GM18511 (cell line): ENCODE measurements at regions not wholly inside any gene's neighbourhood (a gene's known extent, or its start where the extent isn't known, plus 50 kb on each side); places are given as distances from the start of the nearest gene placed in this dataset.
"Not testable (repeated sequence)": the region's sequence is repeated elsewhere in the genome, so short reads cannot be mapped to it uniquely, and the experiment has no call there.

ENCODE experiments used
- ATAC-seq: cut with Tn5 transposase; IDR thresholded peaks from one replicate; pipeline ENCODE4 v1.9.1; 2021; ENCODE audit warnings: mild to moderate bottlenecking, moderate library complexity; ENCODE audit not compliant: unreplicated experiment

- ATAC-seq: no peak
These were observed 302.7 kb downstream of the SFMBT2 start for GRCh38 chr10:7108141-7108540.

- no peak for ATAC-seq
These were observed 303.5 kb downstream of the SFMBT2 start for GRCh38 chr10:7107285-7107684.

- ATAC-seq: not testable (repeated sequence)
These were observed 306.5 kb downstream of the SFMBT2 start for GRCh38 chr10:7104379-7104778.

GRCh38 chr10:7102557-7103349, 308.1 kb downstream of the SFMBT2 start:
- no peak for ATAC-seq

- ATAC-seq: no peak
These were observed 308.8 kb downstream of the SFMBT2 start for GRCh38 chr10:7102084-7102483.

- ATAC-seq: no peak
These were observed 309.4 kb downstream of the SFMBT2 start for GRCh38 chr10:7101451-7101850.

GRCh38 chr10:7100032-7100702, 310.7 kb downstream of the SFMBT2 start:
- no peak for ATAC-seq

- ATAC-seq: no peak
These were observed 312.6 kb downstream of the SFMBT2 start for GRCh38 chr10:7098160-7098762.

GRCh38 chr10:7094781-7095180, 316.1 kb downstream of the SFMBT2 start:
- no peak for ATAC-seq

GRCh38 chr10:7093368-7093767, 317.5 kb downstream of the SFMBT2 start:
- no peak for ATAC-seq

GRCh38 chr10:7092603-7093002, 318.2 kb downstream of the SFMBT2 start:
- no peak for ATAC-seq

GRCh38 chr10:7090529-7090928, 320.3 kb downstream of the SFMBT2 start:
- ATAC-seq: no peak

GRCh38 chr10:7085913-7086589, 324.8 kb downstream of the SFMBT2 start:
- ATAC-seq: no peak

GRCh38 chr10:7085147-7085912, 325.5 kb downstream of the SFMBT2 start:
- no peak for ATAC-seq

GRCh38 chr10:7084280-7085005, 326.4 kb downstream of the SFMBT2 start:
- ATAC-seq: no peak

- no peak for ATAC-seq
These were observed 327.9 kb downstream of the SFMBT2 start for GRCh38 chr10:7082967-7083366.

GRCh38 chr10:7077880-7078279, 333.0 kb downstream of the SFMBT2 start:
- ATAC-seq: no peak

- ATAC-seq: no peak
These were observed 335.0 kb downstream of the SFMBT2 start for GRCh38 chr10:7075851-7076250.

GRCh38 chr10:7075110-7075509, 335.7 kb downstream of the SFMBT2 start:
- no peak for ATAC-seq

- no peak for ATAC-seq
These were observed 339.4 kb downstream of the SFMBT2 start for GRCh38 chr10:7071421-7071820.
